ENCODE measurements at regions not wholly inside any gene's neighbourhood (a gene's known extent, or its start where the extent isn't known, plus 50 kb on each side); places are given as distances from the start of the nearest gene placed in this dataset.
A peak's percentile ranks its signal among the peaks of the same experiment; 100 is the strongest.
"Not testable (repeated sequence)": the region's sequence is repeated elsewhere in the genome, so short reads cannot be mapped to it uniquely, and the experiment has no call there.

- not testable (repeated sequence) for ATAC-seq
Observed at GRCh38 chr2:87417147-87417546, 330.7 kb upstream of the PLGLB2 start.

DNA sequence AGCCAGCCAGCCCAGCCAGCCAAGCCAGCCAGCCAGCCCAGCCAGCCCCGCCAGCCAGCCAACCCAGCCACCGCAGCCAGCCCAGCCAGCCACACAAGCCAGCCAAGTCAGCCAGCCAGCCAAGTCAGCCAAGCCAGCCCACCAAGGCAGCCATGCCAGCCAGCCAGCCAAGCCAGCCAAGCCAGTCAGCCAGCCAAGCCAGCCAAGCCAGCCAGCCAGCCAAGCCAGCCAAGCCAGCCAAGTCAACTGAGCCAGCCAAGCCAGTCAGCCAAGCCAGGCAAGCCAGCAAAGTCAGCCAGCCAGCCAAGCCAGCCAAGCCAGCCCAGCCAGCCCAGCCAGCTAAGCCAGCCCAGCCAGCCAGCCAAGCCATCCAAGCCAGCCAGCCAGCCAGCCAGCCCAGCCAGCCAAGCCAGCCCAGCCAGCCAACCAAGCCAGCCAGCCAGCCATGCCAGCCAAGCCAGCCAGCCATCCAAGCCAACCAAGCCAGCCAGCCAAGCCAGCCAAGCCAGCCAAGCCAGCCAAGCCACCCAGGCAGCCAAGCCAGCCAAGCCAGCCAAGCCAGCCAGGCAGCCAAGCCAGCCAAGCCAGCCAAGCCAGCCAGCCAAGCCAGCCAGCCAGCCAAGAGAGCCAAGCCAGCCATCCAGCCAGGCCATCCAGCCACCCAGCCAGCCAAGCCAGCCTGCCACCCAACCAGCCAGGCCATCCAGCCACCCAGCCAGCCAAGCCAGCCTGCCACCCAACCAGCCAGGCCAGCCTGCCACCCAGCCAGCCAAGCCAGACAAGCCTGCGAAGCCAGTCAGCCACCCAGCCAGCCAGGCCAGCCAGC lies 329.9 kb upstream of the PLGLB2 start:
- ATAC-seq: not testable (repeated sequence)

GRCh38 chr2:87418823-87419822 lies 328.8 kb upstream of the PLGLB2 start:
- not testable (repeated sequence) for ATAC-seq

DNA sequence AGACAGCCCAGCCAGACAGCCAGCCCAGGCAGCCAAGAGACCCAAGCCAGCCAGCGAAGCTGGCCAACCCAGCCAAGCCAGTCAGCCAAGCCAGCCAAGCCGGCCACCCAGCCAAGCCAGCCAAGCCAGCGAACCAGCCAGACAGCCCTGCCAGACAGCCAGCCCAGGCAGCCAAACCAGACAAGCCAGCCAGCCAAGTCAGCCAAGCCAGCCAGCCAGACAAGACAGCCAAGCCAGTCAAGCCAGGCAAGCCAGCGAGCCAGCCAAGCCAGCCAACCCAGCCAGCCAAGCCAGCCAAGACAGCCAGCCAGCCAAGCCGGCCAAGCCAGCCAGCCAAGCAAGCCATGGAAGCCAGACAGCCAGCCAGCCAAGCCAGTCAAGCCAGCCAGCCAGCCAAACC lies 327.9 kb upstream of the PLGLB2 start:
- not testable (repeated sequence) for ATAC-seq

DNA sequence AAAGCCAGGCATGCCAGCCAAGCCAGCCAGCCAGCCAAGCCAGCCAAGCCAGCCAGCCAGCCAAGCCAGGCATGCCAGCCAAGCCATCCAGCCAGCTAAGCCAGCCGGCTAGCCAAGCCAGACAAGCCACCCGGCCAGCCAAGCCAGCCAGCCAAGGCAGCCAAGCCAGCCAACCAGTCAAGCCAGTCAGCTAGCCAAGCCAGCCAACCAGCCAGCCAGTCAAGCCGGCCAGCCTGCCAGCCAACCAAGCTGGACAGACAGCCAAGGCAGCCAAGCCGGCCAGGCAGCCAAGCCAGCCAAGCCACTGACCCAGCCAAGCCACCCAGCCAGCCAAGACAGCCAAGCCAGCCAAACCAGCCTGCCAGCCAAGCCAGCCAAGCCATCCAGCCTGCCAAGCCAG lies 326.9 kb upstream of the PLGLB2 start:
- not testable (repeated sequence) for ATAC-seq

- ATAC-seq: not testable (repeated sequence)
Observed at GRCh38 chr2:87423796-87424762, 323.8 kb upstream of the PLGLB2 start.

DNA sequence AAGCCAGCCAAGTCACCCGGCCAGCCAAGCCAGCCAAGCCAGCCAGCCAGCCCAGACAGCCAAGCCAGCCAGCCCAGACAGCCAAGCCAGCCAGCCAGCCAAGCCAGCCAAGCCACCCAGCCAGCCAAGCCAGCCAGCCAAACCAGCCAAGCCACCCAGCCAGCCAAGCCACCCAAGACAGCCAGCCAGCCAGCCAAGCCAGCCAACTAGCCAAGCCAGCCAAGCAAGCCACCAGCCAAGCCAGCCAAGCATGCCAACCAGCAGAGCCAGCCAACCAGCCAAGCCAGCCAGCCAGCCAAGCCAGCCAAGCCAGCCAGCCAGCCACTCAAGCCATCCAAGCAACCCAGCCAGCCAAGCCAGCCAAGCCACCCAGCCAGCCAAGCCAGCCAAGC lies 323.1 kb upstream of the PLGLB2 start:
- not testable (repeated sequence) for ATAC-seq

- ATAC-seq: not testable (repeated sequence)
Observed at GRCh38 chr2:87425191-87425590, 322.7 kb upstream of the PLGLB2 start.

DNA sequence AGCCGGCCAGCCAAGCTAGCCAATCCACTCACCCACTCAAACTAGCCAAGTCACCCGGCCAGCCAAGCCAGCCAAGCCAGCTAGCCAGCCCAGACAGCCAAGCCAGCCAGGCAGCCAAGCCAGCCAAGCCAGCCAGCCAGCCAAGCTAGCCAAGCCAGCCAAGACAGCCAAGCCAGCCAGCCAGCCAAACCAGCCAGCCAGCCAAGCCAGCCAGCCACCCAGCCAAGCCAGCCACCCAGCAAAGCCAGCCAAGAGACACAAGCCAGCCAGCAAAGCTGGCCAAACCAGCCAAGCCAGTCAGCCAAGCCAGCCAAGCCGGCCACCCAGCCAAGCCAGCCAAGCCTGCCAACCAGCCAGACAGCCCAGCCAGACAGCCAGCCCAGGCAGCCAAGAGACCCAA lies 322.2 kb upstream of the PLGLB2 start:
- ATAC-seq: not testable (repeated sequence)

GRCh38 chr2:87428452-87429130 lies 319.3 kb upstream of the PLGLB2 start:
- ATAC-seq: not testable (repeated sequence)

GRCh38 chr2:87429206-87429930 lies 318.5 kb upstream of the PLGLB2 start:
- ATAC-seq: not testable (repeated sequence)

GRCh38 chr2:87429931-87430275 lies 318.0 kb upstream of the PLGLB2 start:
- ATAC-seq: not testable (repeated sequence)

GRCh38 chr2:87431051-87431450 lies 316.8 kb upstream of the PLGLB2 start:
- not testable (repeated sequence) for ATAC-seq

GRCh38 chr2:87432711-87433453 lies 315.0 kb upstream of the PLGLB2 start:
- peak; percentile 67; the same call in 1 of the 3 replicates for ATAC-seq

- not testable (repeated sequence) for ATAC-seq
Observed at GRCh38 chr2:87436007-87436406, 311.9 kb upstream of the PLGLB2 start.

- peak; percentile 74 for ATAC-seq
Observed at GRCh38 chr2:87437701-87438260, 310.1 kb upstream of the PLGLB2 start.

DNA sequence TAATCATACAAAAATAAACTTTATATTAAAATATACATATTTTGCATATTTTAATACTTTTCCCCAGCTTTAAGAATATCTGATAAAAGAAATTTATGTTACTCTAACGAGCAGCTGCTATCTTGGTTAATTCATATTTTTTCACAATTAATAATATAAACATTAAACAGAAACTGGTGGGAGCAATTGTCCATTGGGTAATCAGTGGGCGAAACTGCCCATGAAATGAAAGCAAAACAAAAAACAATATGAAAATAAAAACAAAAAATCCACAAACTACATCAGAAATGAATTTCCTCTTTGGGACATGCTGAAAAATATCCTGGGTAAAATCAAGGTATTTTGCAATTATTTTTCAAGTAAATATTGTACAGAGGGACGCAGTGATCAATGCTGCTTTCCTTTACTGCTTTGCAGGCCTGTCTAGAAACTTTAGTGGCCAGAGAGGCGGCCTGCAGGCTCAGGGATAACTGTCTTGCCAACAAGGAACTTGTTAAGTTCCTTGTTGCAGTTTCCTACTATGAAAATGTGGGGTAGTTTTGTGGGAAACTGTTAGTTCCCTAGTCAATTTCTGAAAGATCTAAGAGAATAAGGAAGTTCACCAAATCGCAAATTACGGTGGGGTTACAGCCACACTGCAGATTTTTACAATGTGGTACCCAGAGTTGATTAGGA lies 309.0 kb upstream of the PLGLB2 start:
- ATAC-seq: not testable (repeated sequence)

GRCh38 chr2:87439617-87440204 lies 308.2 kb upstream of the PLGLB2 start:
- peak; percentile 46; the same call in 2 of the 3 replicates for ATAC-seq

GRCh38 chr2:87440650-87441049 lies 307.2 kb upstream of the PLGLB2 start:
- not testable (repeated sequence) for ATAC-seq

Measured in SK-N-SH treated with all-trans-retinoic acid at 6 μM for 48 hours (cell line).